GM18505 (cell line): ENCODE measurements at regions not wholly inside any gene's neighbourhood (a gene's known extent, or its start where the extent isn't known, plus 50 kb on each side); places are given as distances from the start of the nearest gene placed in this dataset.

Experiments
- ATAC-seq: cut with Tn5 transposase; IDR thresholded peaks from one replicate; pipeline ENCODE4 v1.9.1; 2021; ENCODE audit not compliant: unreplicated experiment
- POLR2A ChIP-seq: IDR thresholded peaks from 4 replicates; pipeline ENCODE4 v1.6.1; 2011; ENCODE audit warnings: borderline replicate concordance; ENCODE audit not compliant: insufficient read depth, insufficient read length; ENCODE audit errors: extremely low read depth

GRCh38 chr4:134327274-134328122, 125.9 kb upstream of the PABPC4L start:
- no peak for TF ChIP-seq POLR2A
- ATAC-seq: no peak

- ATAC-seq: no peak
- no peak for TF ChIP-seq POLR2A
Measured at GRCh38 chr4:134326866-134327265, 125.3 kb upstream of the PABPC4L start.

- ATAC-seq: no peak
- TF ChIP-seq POLR2A: no peak
Measured at GRCh38 chr4:134324179-134324578, 122.6 kb upstream of the PABPC4L start.

GRCh38 chr4:134320048-134320447, 118.5 kb upstream of the PABPC4L start:
- ATAC-seq: no peak
- TF ChIP-seq POLR2A: no peak

- no peak for TF ChIP-seq POLR2A
- no peak for ATAC-seq
Measured at GRCh38 chr4:134313591-134313990, 112.0 kb upstream of the PABPC4L start.

GRCh38 chr4:134309715-134310114, 108.1 kb upstream of the PABPC4L start:
- no peak for ATAC-seq
- no peak for TF ChIP-seq POLR2A

GRCh38 chr4:134308910-134309309, 107.3 kb upstream of the PABPC4L start:
- no peak for ATAC-seq
- TF ChIP-seq POLR2A: no peak

- no peak for ATAC-seq
- no peak for TF ChIP-seq POLR2A
Measured at GRCh38 chr4:134298313-134298712, 96.7 kb upstream of the PABPC4L start.

GRCh38 chr4:134297765-134298164, 96.2 kb upstream of the PABPC4L start:
- TF ChIP-seq POLR2A: no peak
- no peak for ATAC-seq

- no peak for ATAC-seq
Measured at GRCh38 chr4:134282680-134283079, 81.1 kb upstream of the PABPC4L start.

GRCh38 chr4:134278675-134279074, 77.1 kb upstream of the PABPC4L start:
- TF ChIP-seq POLR2A: no peak

More at GRCh38 chr4:134282680-134283079, 81.1 kb upstream of the PABPC4L start:
- no peak for TF ChIP-seq POLR2A

GRCh38 chr4:134276476-134276875, 74.9 kb upstream of the PABPC4L start:
- no peak for ATAC-seq
- no peak for TF ChIP-seq POLR2A

More at GRCh38 chr4:134278675-134279074, 77.1 kb upstream of the PABPC4L start:
- no peak for ATAC-seq

- no peak for ATAC-seq
- no peak for TF ChIP-seq POLR2A
Measured at GRCh38 chr4:134260126-134260525, 58.5 kb upstream of the PABPC4L start.
